Tibial nerve (tissue), 4 donors: ENCODE measurements at regions not wholly inside any gene's neighbourhood (a gene's known extent, or its start where the extent isn't known, plus 50 kb on each side); places are given as distances from the start of the nearest gene placed in this dataset.

Source experiments
- DNase-seq, 2 donors: peaks; one replicate each; pipeline ENCODE4 v3.0.0-alpha.2; 2019; ENCODE audit warnings: low spot score in 2 of 2
- H3K27ac ChIP-seq, 4 donors: fragments of 200-600 bp; sonication (generic) in 3 of 4; one replicate each; pipeline ENCODE4 v1.5.1; 2017 to 2019; ENCODE audit warnings: mild to moderate bottlenecking in 1 of 4
- H3K27me3 ChIP-seq, 2 donors: fragments of 200-600 bp; sonication (generic) in 1 of 2; one replicate each; pipeline versions ENCODE4 v1.5.1 to v1.6.0; 2017 to 2019
- H3K36me3 ChIP-seq, 3 donors: fragments of 200-600 bp; sonication (generic); one replicate each; pipeline ENCODE4 v1.5.1; 2018 to 2019
- H3K4me1 ChIP-seq, 4 donors: fragments of 200-600 bp; sonication (generic) in 3 of 4; one replicate each; pipeline ENCODE4 v1.5.1; 2017 to 2019
- H3K4me3 ChIP-seq, 4 donors: fragments of 200-600 bp; sonication (generic) in 3 of 4; one replicate each; pipeline ENCODE4 v1.5.1; 2017 to 2019; ENCODE audit warnings: mild to moderate bottlenecking in 1 of 4, moderate library complexity in 1 of 4
- H3K9me3 ChIP-seq, 4 donors: fragments of 200-600 bp; sonication (generic) in 3 of 4; one replicate each; pipeline ENCODE4 v1.5.1; 2017 to 2019
- EP300 ChIP-seq, 2 donors: sonication (generic); formaldehyde crosslinking; IDR thresholded peaks; one replicate each; pipeline ENCODE4 v1.6.1; 2017; ENCODE audit warnings: antibody characterized with exemption in 2 of 2, mild to moderate bottlenecking in 1 of 2
- POLR2A ChIP-seq, 2 donors: fragments of 450-650 bp; IDR thresholded peaks; one replicate each; pipeline ENCODE4 v1.6.1; 2017; ENCODE audit warnings: antibody characterized with exemption in 2 of 2, mild to moderate bottlenecking in 2 of 2, moderate library complexity in 2 of 2
- WGBS, 2 donors: methylation state at CpG; one replicate each; pipeline ENCODE4 v1.1.5; 2018; 5-methylcytosine and 5-hydroxymethylcytosine counted together
- TF ChIP-seq, protein P1 (sequence below), 5 experiments: fragments of 200-600 bp in 3 of 5; fragments of 450-650 bp in 2 of 5; sonication (generic) in 3 of 5; IDR thresholded peaks; one replicate each; pipeline ENCODE4 v1.5.1; 2016 to 2019; ENCODE audit warnings: antibody characterized with exemption in 5 of 5, mild to moderate bottlenecking in 3 of 5, moderate library complexity in 2 of 5

DNA sequence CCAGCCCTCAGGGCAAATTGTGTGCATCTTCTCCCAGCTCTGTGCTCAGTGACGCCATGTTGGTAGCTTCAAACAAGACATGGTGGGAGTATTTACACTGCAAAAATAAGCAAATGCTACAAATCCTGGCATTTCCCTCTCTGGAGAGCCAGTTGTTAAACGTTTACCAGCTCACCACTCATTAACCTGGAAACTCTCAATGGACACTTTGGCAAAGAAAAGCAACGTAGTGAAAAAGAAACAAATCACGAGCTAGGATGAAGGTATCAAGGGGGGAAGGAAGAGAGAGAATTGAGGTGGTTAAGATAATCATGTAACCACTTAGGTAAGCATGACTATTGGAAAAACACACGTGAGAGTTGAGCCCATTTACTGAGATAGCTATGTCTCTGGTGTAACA lies 72.5 kb downstream of the MRPS30 start:
- Histone ChIP-seq H3K4me3 (no peak overlapping the region), H3K9me3 (peaks cover 0 to 6% (median 0%) of the 10 kb centered on the region in 4 donors), H3K27me3 (no peaks in the 10 kb centered on the region), H3K27ac (no peak overlapping the region), H3K36me3 (no peaks in the 10 kb centered on the region), H3K4me1 (no peaks in the 10 kb centered on the region)
- 72 to 74% methylated on average over 5 of the region's 5 CpGs for WGBS, 2 donors
- DNase-seq = no peak
- no peak for TF ChIP-seq EP300 (IDR thresholded peaks at IDR 0.05)

DNA sequence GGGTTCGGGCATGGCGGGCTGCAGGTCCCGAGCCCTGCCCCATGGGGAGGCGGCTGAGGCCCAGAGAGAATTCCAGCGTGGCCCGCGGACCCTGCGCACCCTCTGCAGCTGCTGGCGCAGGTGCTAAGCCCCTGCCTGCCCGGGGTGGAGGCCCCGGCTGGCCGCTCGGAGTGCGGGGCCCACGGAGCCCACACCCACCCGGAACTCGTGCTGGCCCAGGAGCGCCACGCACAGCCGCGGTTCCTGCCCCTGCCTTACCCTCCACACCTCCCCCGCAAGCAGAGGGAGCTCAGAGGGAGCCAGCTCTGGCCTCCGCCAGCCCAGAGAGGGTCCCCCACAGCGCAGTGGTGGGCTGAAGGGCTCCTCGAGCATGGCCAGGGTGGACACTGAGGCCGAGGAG lies 75.3 kb downstream of the MRPS30 start:
- no peak for TF ChIP-seq POLR2A (IDR thresholded peaks at IDR 0.05)
- TF ChIP-seq EP300 (IDR thresholded peaks at IDR 0.05) = no peak
- TF ChIP-seq, protein P1, sequence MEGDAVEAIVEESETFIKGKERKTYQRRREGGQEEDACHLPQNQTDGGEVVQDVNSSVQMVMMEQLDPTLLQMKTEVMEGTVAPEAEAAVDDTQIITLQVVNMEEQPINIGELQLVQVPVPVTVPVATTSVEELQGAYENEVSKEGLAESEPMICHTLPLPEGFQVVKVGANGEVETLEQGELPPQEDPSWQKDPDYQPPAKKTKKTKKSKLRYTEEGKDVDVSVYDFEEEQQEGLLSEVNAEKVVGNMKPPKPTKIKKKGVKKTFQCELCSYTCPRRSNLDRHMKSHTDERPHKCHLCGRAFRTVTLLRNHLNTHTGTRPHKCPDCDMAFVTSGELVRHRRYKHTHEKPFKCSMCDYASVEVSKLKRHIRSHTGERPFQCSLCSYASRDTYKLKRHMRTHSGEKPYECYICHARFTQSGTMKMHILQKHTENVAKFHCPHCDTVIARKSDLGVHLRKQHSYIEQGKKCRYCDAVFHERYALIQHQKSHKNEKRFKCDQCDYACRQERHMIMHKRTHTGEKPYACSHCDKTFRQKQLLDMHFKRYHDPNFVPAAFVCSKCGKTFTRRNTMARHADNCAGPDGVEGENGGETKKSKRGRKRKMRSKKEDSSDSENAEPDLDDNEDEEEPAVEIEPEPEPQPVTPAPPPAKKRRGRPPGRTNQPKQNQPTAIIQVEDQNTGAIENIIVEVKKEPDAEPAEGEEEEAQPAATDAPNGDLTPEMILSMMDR (IDR thresholded peaks at IDR 0.05) = no peak
- H3K4me1 ChIP-seq = no peaks in the 10 kb centered on the region
- no peak overlapping the region for H3K27ac ChIP-seq
- no peak overlapping the region for H3K4me3 ChIP-seq
- WGBS, 2 donors = 96 to 99% methylated on average over 15 to 18 of the region's 26 CpGs
- no peaks in the 10 kb centered on the region for H3K36me3 ChIP-seq
- H3K9me3 ChIP-seq = peaks cover 0 to 6% (median 0%) of the 10 kb centered on the region in 4 donors
- no peaks in the 10 kb centered on the region for H3K27me3 ChIP-seq
- no peak for DNase-seq

DNA sequence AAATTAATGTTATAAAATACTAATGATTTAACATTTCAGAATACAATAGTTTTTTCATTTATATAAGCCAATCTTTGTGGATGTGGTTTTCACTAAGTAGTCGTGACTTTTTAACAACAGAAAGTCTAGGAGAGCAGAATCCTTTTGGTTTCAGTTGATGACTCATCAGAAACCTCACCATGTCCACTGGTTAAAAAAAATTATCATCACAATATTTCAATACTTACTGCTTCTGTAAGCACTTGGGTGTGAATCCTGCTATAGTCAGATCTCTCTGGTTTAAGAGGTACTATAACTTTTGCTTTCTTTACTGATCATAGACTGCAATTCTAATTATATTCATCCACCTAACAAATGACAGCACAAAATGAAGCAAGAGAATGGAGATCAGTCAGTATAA lies 77.2 kb downstream of the MRPS30 start:
- WGBS, 2 donors = 36 to 50% methylated on average over 1 of the region's 1 CpG
- Histone ChIP-seq H3K27me3 (no peaks in the 10 kb centered on the region), H3K4me1 (no peaks in the 10 kb centered on the region), H3K27ac (no peak overlapping the region), H3K9me3 (peaks cover 0 to 6% (median 0%) of the 10 kb centered on the region in 4 donors), H3K36me3 (no peaks in the 10 kb centered on the region), H3K4me3 (no peak overlapping the region)
- no peak for DNase-seq
- TF ChIP-seq EP300 (IDR thresholded peaks at IDR 0.05) = no peak
- TF ChIP-seq, protein P1 (IDR thresholded peaks at IDR 0.05) = no peak
- no peak for TF ChIP-seq POLR2A (IDR thresholded peaks at IDR 0.05)

DNA sequence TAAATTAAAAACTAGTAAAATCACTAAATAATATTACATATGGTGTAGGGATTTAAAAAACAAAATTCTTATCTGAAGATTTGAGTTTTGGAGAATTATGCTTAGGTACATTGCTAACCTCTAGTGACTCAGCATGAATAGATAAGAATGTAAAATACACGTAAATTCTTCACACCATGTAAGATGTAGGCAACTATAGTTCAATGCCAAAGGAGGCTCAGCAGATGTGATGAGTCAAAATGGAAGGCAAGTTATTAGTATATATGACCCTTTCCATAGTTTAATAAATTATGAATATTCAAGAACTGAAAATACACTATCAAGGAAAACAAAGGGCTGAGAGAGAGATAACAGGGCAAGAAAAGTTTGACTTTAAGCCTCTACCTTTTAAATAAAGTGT lies 79.0 kb downstream of the MRPS30 start:
- Histone ChIP-seq H3K9me3 (peaks cover 0 to 6% (median 0%) of the 10 kb centered on the region in 4 donors), H3K4me3 (no peak overlapping the region), H3K4me1 (no peaks in the 10 kb centered on the region), H3K27me3 (no peaks in the 10 kb centered on the region), H3K36me3 (no peaks in the 10 kb centered on the region), H3K27ac (no peak overlapping the region)
- TF ChIP-seq, protein P1 (IDR thresholded peaks at IDR 0.05) = no peak
- no peak for TF ChIP-seq POLR2A (IDR thresholded peaks at IDR 0.05)
- no peak for TF ChIP-seq EP300 (IDR thresholded peaks at IDR 0.05)
- DNase-seq = no peak
- WGBS, 2 donors = 76 to 77% methylated on average over 1 of the region's 1 CpG

DNA sequence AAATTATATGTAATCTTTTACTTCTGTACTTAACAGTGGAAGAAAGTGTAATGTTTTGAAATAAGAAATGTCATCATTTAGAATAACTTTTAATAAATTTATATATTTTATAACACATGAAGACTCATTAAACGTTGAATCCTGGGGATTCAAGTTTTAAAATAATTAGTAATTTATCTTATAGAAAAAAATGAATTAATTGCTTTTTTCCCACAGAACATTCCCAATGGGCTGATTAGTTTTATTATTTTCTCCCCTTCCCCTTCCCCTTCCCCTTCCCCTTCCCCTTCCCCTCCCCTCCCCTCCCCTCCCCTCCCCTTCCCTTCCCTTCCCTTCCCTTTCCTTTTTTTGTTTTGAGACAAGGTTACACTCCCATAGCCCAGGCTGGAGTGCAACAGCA lies 79.7 kb downstream of the MRPS30 start:
- Histone ChIP-seq H3K27ac (no peak overlapping the region), H3K4me3 (no peak overlapping the region), H3K27me3 (no peaks in the 10 kb centered on the region), H3K36me3 (no peaks in the 10 kb centered on the region), H3K4me1 (no peaks in the 10 kb centered on the region), H3K9me3 (peaks cover 0 to 6% (median 0%) of the 10 kb centered on the region in 4 donors)
- WGBS, 2 donors = 66 to 75% methylated on average over 1 of the region's 1 CpG
- no peak for DNase-seq
- no peak for TF ChIP-seq EP300 (IDR thresholded peaks at IDR 0.05)
- TF ChIP-seq, protein P1 (IDR thresholded peaks at IDR 0.05) = no peak

DNA sequence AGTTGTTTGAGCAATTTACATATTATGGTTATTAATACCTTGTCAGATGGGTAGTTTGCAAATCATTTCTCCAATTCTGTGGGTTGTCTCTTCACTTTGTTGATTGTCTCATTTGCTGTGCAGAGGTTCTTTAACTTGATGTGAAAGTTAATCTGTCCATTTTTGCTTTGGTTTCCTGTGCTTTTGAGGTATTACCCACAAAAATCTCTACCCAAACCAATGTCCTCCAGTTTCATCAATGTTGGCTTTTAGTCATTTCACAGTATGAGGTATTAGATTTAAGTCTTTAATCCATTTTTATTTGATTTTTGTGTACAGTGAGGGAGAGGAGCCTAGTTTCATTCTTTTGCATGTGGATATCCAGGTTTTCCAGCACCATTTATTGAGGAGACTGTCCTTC lies 82.4 kb downstream of the MRPS30 start:
- Histone ChIP-seq H3K36me3 (no peaks in the 10 kb centered on the region), H3K27ac (no peak overlapping the region), H3K4me3 (no peak overlapping the region), H3K4me1 (no peaks in the 10 kb centered on the region), H3K27me3 (no peaks in the 10 kb centered on the region), H3K9me3 (no peaks in the 10 kb centered on the region)
- TF ChIP-seq EP300 (IDR thresholded peaks at IDR 0.05) (no peak), POLR2A (IDR thresholded peaks at IDR 0.05) (no peak)
- TF ChIP-seq, protein P1 (IDR thresholded peaks at IDR 0.05) = no peak
- no peak for DNase-seq
